GM21825 (cell line): ENCODE measurements at regions not wholly inside any gene's neighbourhood (a gene's known extent, or its start where the extent isn't known, plus 50 kb on each side); places are given as distances from the start of the nearest gene placed in this dataset.

ENCODE experiments used
- ATAC-seq: cut with Tn5 transposase; IDR thresholded peaks from one replicate; pipeline ENCODE4 v1.9.1; 2021; ENCODE audit warnings: mild to moderate bottlenecking, moderate library complexity; ENCODE audit not compliant: unreplicated experiment

- no peak for ATAC-seq
These were observed 325.2 kb downstream of the DRD1 start for GRCh38 chr5:175118700-175119309.

DNA sequence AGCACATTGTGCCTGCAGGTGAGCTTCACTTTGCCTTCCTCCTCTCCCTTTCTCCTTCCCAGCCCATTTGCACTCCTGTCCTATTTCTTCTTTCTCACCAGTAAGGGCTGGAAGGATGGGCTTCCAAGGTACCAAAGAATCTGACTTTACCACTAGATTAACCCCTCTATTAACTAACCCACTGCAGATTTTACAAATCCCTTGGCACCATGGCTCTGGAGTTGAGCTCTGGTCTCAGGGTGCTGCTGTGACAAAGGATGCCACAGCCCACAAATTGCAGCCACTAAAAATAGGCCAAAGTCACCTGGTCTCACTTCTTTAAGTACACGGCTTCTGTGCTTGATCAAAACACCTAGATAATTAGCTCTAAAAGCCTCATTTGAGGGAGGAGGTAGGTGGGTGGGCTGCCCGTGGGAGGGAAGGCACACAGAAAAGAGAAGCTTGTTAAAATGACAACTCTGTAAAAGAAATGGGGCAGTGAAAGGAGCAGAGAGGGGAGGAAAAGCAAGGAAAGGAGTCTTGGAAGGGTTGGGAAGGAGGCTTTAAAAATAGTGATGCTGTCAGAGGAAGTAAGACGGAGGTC is 327.4 kb downstream of the DRD1 start:
- no peak for ATAC-seq

DNA sequence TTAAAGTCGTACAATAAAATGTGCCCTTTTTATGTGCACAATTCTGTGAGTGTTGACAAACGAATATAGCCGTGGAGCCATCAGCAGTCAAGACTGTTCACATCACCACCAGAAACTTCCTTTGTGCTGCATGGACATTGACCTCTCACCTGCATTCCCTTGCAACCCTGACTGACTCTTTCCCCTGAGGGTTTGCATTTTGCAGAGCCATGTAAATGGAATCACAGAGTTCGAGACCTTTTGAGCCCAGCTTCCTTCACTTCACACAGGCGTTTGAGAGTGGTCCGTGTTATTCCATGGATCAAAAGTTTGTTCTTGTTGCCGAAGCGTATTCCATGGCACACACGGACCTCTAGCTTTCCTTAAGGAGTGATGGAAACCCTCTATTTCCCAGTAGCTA is 328.2 kb downstream of the DRD1 start:
- ATAC-seq = no peak

DNA sequence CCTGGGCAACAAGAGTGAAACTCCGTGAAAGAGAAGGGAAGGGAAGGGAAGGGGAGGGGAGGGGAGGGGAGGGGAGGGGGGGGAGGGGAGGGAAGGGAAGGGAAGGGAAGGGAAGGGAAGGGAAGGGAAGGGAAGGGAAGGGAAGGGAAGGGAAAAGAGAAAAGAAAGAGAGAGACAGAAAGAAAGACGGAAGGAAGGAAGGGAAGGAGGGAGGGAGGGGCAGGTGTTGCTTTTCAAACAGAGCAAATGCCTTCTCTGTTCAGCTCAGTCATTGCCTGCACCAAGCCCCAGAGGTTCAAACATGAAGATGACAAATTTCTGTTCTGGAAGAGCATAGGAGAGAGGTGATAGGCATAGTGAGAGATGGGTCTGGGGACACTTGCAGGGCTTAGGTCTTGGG is 330.0 kb downstream of the DRD1 start:
- ATAC-seq = no peak

DNA sequence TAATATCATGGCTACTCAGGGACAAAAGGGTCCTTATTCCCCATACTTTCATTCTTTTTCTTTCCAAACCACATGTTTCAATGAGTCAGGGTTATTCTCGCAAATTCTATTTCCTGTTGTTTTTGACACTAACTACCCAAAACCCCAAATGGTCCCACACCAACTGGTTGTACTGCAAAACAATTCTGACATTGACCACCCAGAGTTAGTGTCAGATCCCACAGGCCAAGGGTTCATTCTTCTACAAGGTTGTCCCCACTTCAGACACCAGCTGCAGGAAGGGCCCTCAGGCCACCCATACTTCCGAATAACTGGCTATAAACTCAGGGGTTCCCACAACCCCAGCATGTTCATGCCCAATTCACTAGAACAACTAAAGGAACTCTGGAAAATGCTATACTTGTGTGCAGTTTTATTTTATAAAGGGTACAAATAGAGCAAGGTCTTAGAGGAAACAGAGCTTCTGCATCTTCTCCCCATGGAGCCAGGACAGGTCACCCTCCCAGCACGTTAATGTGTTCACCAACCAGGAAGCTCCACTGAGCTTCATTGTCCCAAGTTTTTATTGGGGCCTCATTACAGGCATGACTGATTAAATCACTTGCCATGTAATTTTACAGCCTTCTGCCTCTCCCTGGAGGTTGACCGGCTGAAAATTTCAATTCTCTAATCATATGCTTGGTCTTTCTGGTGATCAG is 334.8 kb downstream of the DRD1 start:
- ATAC-seq = no peak

DNA sequence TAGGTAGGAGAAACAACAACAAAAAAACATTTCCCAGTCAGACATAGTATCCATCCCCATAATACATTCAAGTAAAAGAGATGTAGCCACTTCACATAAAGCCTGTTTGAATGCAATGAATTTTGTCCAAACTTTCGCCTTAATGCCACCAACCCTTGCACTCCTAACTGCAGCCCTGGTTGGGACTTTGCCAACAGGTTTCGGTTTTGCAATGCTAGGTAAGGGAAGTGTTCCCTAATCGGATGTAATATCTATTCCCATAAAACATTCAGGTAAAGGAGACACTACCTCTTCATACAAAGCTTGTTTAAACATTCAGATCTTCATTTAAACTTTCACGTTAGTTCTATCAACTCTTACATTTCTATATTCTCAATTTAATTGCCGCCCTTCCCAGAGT is 336.1 kb downstream of the DRD1 start:
- ATAC-seq = no peak

GRCh38 chr5:175107028-175107588 is 336.9 kb downstream of the DRD1 start:
- no peak for ATAC-seq

- no peak for ATAC-seq
These were observed 339.3 kb downstream of the DRD1 start for GRCh38 chr5:175104677-175105076.

DNA sequence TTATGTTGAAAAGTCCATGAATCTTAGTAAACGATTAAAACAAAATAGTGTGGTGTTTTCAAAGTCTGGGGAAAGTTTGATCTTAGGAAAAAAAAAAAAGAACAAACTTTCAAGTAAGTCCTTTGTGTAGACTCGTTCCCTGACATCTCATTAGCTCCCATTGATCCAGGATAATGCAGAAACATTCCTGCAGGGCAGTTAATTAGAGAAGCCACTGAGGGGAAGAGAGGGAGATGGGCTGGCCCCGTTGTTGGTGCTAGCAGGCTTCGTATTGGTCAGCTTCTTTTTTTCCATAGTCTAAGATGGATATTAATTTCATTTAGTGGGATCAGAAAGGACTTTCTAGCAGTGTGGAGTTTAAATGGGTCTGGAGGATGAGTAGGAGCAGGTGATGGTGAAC is 340.2 kb downstream of the DRD1 start:
- no peak for ATAC-seq

GRCh38 chr5:175102717-175103116 is 341.3 kb downstream of the DRD1 start:
- no peak for ATAC-seq

DNA sequence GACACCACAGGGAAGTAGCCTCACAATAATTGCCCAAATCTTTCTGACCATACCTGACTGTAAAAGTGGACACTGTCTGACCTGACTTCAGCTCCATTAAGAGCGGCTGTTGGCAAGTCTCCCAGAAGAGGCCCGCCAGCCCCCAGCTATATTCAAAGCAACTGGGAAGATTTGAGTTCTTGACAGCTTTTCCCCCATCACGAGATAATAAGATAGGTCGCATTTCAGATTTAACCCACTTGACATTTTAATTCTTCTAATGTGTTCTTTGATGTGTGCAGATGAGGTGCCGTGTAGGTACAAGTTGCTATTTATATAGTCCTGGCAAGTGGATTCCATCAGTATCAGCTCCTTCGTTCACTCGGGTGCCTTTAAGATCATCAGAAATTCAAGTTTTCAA is 345.7 kb downstream of the DRD1 start:
- ATAC-seq = no peak

- no peak for ATAC-seq
These were observed 347.4 kb downstream of the DRD1 start for GRCh38 chr5:175096469-175097165.

GRCh38 chr5:175094461-175094860 is 349.5 kb downstream of the DRD1 start:
- no peak for ATAC-seq

DNA sequence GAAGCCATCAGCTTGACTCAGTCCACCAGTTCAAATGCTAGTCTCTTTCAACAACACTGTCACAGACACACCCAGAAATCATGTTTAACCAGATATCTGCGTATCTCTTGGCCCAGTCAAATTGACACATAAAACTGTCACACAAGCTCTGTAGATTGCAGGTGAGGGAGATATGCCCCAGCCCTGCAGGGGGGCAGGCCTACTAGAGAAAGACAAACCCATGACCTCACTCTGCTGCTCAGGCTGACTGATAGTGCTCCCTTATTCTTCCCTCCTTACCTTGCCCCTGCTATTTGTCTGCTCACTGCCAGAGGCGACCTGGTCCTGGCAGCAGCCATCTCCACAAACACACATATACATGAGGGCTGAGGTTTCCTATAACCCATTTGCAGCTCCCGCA is 351.3 kb downstream of the DRD1 start:
- no peak for ATAC-seq

GRCh38 chr5:175088963-175089362 is 355.0 kb downstream of the DRD1 start:
- no peak for ATAC-seq

DNA sequence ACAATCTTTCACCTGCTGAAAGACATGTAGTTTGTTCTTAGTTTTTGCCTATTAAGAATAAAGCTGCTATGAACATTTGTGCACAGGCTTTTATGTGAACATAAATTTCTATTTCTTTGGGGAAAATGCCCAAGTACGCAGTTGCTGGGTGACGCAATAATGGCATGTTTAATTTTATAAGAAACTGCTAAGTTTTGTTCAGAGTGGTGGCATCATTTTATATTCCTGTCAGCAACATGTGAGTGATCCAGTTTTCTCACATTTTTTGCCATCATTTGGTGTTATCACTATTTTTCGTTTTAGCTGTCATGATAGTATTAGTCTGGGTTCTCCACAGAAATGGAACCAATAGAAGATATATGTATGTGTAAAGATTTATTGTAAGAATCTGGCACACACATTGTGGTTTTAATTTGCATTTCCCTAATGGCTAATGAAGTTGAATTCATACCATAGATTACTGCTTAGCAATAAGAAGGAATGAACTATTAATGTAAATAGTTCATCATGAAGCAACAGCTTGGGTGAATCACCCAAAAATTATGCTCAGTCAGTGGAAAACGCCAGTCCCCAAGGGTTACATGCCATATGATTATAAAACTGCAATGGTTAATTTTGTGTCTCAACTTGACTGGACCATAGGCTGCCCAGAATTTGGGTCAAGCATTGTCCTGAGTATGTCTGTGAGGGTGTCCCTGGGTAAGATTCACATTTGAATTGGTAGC is 358.6 kb downstream of the MSX2 start:
- ATAC-seq = no peak

DNA sequence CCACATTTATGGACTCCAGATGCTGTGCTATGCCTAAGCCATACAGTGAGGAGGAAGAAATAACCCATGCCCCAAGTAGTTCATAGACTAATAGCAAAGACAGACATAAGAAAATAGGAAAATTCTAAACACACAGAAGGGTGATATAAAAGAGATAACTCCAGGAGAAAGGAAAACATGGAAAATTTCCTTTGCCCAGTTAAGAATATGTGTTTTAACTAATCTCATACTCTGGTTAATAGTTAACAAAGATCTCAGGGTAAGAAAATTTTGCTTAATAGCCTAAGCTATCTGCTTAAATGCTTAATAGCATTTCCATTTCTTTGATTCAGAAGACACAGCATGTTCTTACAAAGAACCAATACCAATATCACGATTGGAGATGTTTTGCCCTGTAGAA is 358.0 kb downstream of the MSX2 start:
- ATAC-seq = no peak

DNA sequence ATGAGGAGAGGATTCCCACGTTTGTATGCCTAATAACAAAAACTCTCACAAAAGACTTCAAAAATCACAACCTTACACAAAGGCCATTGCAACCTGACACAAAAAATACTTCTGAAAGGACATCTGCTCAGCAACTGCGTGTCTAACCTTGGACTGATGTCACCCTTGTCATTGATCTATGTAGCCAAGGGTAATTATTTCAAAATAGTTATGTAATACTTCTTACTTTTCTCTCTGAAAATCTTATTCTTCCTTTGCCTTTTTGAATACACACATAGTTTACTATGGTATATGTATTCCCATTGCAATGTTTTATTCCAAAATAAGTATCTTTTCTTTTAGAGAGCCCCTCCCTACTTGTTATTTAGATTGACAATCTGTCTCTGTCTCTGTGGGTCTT is 355.3 kb downstream of the MSX2 start:
- ATAC-seq = no peak

GRCh38 chr5:175070283-175070682 is 345.9 kb downstream of the MSX2 start:
- ATAC-seq = no peak

- no peak for ATAC-seq
These were observed 335.9 kb downstream of the MSX2 start for GRCh38 chr5:175060257-175060656.

GRCh38 chr5:175059687-175060211 is 335.4 kb downstream of the MSX2 start:
- no peak for ATAC-seq
